ENCODE measurements at regions not wholly inside any gene's neighbourhood (a gene's known extent, or its start where the extent isn't known, plus 50 kb on each side); places are given as distances from the start of the nearest gene placed in this dataset.

GRCh38 chr18:78571063-78571785 is 408.4 kb upstream of the SALL3 start:
- no peak for DNase-seq (ENCODE audit: low spot score)
- TF ChIP-seq CTCF (IDR thresholded peaks at IDR 0.05; ENCODE audit: extremely low read depth, insufficient read depth, missing control alignments), result no peak
- in situ Hi-C loops (cut with MboI; ENCODE audit: low pct_unique_long_range_greater_than_20kb, low sequenced_read_pairs, unreplicated experiment), result no loop called here

GRCh38 chr18:78571831-78572347 is 407.7 kb upstream of the SALL3 start:
- DNase-seq (ENCODE audit: low spot score), result no peak
- no peak for TF ChIP-seq CTCF (IDR thresholded peaks at IDR 0.05; ENCODE audit: extremely low read depth, insufficient read depth, missing control alignments)
- in situ Hi-C loops (cut with MboI; ENCODE audit: low pct_unique_long_range_greater_than_20kb, low sequenced_read_pairs, unreplicated experiment), result no loop called here

GRCh38 chr18:78573773-78574172 is 405.8 kb upstream of the SALL3 start:
- no peak for DNase-seq (ENCODE audit: low spot score)
- no peak for TF ChIP-seq CTCF (IDR thresholded peaks at IDR 0.05; ENCODE audit: extremely low read depth, insufficient read depth, missing control alignments)
- in situ Hi-C loops (cut with MboI; ENCODE audit: low pct_unique_long_range_greater_than_20kb, low sequenced_read_pairs, unreplicated experiment), result no loop called here

- no peak for TF ChIP-seq CTCF (IDR thresholded peaks at IDR 0.05; ENCODE audit: extremely low read depth, insufficient read depth, missing control alignments)
- no peak for DNase-seq (ENCODE audit: low spot score)
- in situ Hi-C loops (cut with MboI; ENCODE audit: low pct_unique_long_range_greater_than_20kb, low sequenced_read_pairs, unreplicated experiment), result no loop called here
These were observed 402.7 kb upstream of the SALL3 start for GRCh38 chr18:78576967-78577366.

GRCh38 chr18:78579449-78579848 is 400.2 kb upstream of the SALL3 start:
- in situ Hi-C loops (cut with MboI; ENCODE audit: low pct_unique_long_range_greater_than_20kb, low sequenced_read_pairs, unreplicated experiment), result no loop called here
- no peak for DNase-seq (ENCODE audit: low spot score)
- TF ChIP-seq CTCF (IDR thresholded peaks at IDR 0.05; ENCODE audit: extremely low read depth, insufficient read depth, missing control alignments), result no peak

- DNase-seq (ENCODE audit: low spot score), result no peak
- in situ Hi-C loops (cut with MboI; ENCODE audit: low pct_unique_long_range_greater_than_20kb, low sequenced_read_pairs, unreplicated experiment), result no loop called here
- no peak for TF ChIP-seq CTCF (IDR thresholded peaks at IDR 0.05; ENCODE audit: extremely low read depth, insufficient read depth, missing control alignments)
These were observed 399.6 kb upstream of the SALL3 start for GRCh38 chr18:78579854-78580577.
